PFSK-1 (cell line): ENCODE measurements at regions not wholly inside any gene's neighbourhood (a gene's known extent, or its start where the extent isn't known, plus 50 kb on each side); places are given as distances from the start of the nearest gene placed in this dataset.

Experiments used
- FOXP2 ChIP-seq: optimal IDR thresholded peaks from 2 replicates; pipeline ENCODE3; 2011; ENCODE audit warnings: borderline replicate concordance, control low read depth, inconsistent platforms; ENCODE audit not compliant: insufficient read depth; ENCODE audit errors: extremely low read length, extremely low read depth
- POLR2AphosphoS5 ChIP-seq: IDR thresholded peaks from 2 replicates; pipeline ENCODE4 v1.6.1; 2012; ENCODE audit warnings: low read depth, mild to moderate bottlenecking, control low read depth, low read length, moderate library complexity
- REST ChIP-seq, 2 experiments: IDR thresholded peaks; 2 replicates each; pipeline versions ENCODE4 v1.6.1 to v1.8.0; 2011 to 2012; ENCODE audit warnings: low read depth in 2 of 2, low read length in 2 of 2, control low read depth in 1 of 2, inconsistent platforms in 1 of 2, mild to moderate bottlenecking in 1 of 2, moderate library complexity in 1 of 2; ENCODE audit not compliant: insufficient read depth in 1 of 2
- SIN3A ChIP-seq: IDR thresholded peaks from 2 replicates; pipeline ENCODE4 v1.6.1; 2012; ENCODE audit warnings: mild to moderate bottlenecking, low read length, moderate library complexity, borderline replicate concordance; ENCODE audit not compliant: insufficient read depth
- TAF1 ChIP-seq: IDR thresholded peaks from 2 replicates; pipeline ENCODE4 v1.6.1; 2012; ENCODE audit warnings: low read length, control low read depth, borderline replicate concordance; ENCODE audit not compliant: insufficient read depth

DNA sequence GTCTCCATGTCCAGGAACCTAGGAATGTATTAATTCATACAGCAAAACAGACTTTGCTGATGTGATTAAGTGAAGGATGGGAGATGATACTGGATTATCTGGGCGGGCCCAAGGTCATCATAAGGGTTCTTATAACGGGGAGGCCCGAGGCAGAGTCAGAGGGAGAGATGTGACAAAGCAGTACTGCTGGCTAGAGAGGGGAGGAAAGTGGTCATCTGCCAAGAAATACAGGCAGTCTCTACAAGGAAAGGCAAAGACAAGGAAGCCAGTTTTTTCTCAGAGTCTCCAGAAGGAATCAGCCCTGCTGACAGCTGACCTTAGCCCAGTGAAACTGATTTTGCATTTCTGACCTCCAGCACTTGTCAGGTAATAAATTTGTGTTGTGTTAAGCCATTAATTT, 66.2 kb upstream of the CORO2B start:
- no peak for TF ChIP-seq REST (IDR thresholded peaks at IDR 0.05; ENCODE audit: insufficient read depth in 1 of 2, low read depth in 2 of 2, low read length in 2 of 2)
- TF ChIP-seq POLR2AphosphoS5: no peak

- no peak for TF ChIP-seq POLR2AphosphoS5
These were observed 63.3 kb upstream of the CORO2B start for GRCh38 chr15:68515371-68516095.

- no peak for TF ChIP-seq FOXP2
- no peak for TF ChIP-seq TAF1
- TF ChIP-seq SIN3A: no peak
- TF ChIP-seq POLR2AphosphoS5: no peak
- no peak for TF ChIP-seq REST (IDR thresholded peaks at IDR 0.05; ENCODE audit: insufficient read depth in 1 of 2, low read depth in 2 of 2, low read length in 2 of 2)
These were observed 61.5 kb upstream of the CORO2B start for GRCh38 chr15:68517285-68517761.

- TF ChIP-seq TAF1 (no peak), POLR2AphosphoS5 (no peak)
These were observed 60.7 kb upstream of the CORO2B start for GRCh38 chr15:68518046-68518445.

- TF ChIP-seq FOXP2 (no peak), REST (IDR thresholded peaks at IDR 0.05; ENCODE audit: insufficient read depth in 1 of 2, low read depth in 2 of 2, low read length in 2 of 2) (no peak), SIN3A (no peak), POLR2AphosphoS5 (no peak), TAF1 (no peak)
These were observed 59.9 kb upstream of the CORO2B start for GRCh38 chr15:68518785-68519430.

DNA sequence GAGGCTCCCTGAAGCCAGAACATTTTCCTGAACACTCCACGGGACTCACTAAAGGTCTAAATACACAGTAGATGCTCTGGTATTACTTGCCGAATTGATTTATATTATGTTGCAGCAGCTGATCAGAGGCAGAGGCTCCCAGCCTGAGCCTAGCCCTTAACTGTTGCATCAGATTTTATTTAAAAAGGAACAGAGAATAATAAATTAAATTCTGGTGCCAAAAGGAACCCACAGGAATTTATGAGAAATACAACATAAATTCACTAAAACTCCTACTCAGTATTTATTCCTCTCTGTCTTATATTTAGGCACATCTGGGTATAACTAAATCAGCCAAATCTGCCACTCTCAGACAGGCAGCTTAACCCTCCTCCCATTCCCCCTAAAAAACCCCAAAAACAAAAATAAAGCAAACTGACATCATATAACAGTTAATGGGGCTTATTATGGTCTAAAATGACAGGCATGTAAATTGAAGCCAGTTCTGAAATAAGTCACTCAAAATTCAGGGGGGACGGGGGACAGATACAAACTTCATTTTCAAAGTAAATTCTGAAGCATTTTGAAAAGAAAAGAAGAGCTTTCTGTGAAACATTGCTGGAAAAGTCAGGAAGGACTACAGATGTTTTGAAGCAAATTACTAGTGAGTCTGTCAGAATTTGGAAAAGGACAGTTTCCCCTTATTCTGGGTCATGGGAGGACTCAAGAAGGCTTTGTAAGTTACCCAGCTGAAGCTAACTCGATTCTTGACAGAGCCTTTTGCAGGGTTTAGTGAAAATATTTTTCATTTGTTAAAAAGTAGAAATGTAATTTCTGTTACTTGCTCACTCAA, 53.8 kb upstream of the CORO2B start:
- no peak for TF ChIP-seq SIN3A
- TF ChIP-seq FOXP2: no peak
- no peak for TF ChIP-seq POLR2AphosphoS5
- no peak for TF ChIP-seq TAF1
- no peak for TF ChIP-seq REST (IDR thresholded peaks at IDR 0.05; ENCODE audit: insufficient read depth in 1 of 2, low read depth in 2 of 2, low read length in 2 of 2)
